GM12878 (cell line): ENCODE measurements at regions not wholly inside any gene's neighbourhood (a gene's known extent, or its start where the extent isn't known, plus 50 kb on each side); places are given as distances from the start of the nearest gene placed in this dataset.

Experiments
- ATAC-seq: fragments of 200-7000 bp; cut with Tn5 transposase; 3 replicates; pipeline ENCODE4 v1.9.1; 2020; ENCODE audit warnings: mild to moderate bottlenecking, moderate library complexity
- BruUV-seq: library from RNA; stranded (reverse); fragments of 400-500 nt; replicated peaks from 2 replicates; lab custom pipeline; 2021; lab: Mats Ljungman, UMichigan
- CTCF ChIA-PET: fragments of 300-600 bp; sonication (Branson Sonifier 250); formaldehyde crosslinking; extraction: SDS; loops from one replicate; lab custom pipeline; 2021; ENCODE audit warnings: inconsistent platforms; lab: Yijun Ruan, JAX
- POLR2A ChIA-PET: fragments of 350-600 bp; formaldehyde crosslinking; extraction: SDS; loops from one replicate; lab custom pipeline; 2021; ENCODE audit warnings: inconsistent platforms; lab: Charles Lee
- RAD21 ChIA-PET: fragments of 300-600 bp; sonication (Branson Sonifier 250); formaldehyde crosslinking; loops from one replicate; lab custom pipeline; 2023; ENCODE audit warnings: antibody characterized with exemption; ENCODE audit not compliant: unreplicated experiment; lab: Charles Lee
- SMC1A ChIA-PET: fragments of 300-600 bp; sonication (Branson Sonifier 250); formaldehyde crosslinking; loops from one replicate; lab custom pipeline; 2023; ENCODE audit not compliant: unreplicated experiment, uncharacterized antibody; lab: Charles Lee
- DNase-seq: peaks from one replicate; pipeline ENCODE4 v3.0.0-alpha.2; 2011; ENCODE audit warnings: low read depth, low spot score
- FAIRE-seq: peaks from 3 replicates; lab custom pipeline; 2011; peaks lifted over from hg19 to GRCh38; lab: Jason Lieb, UNC
- H2AFZ ChIP-seq: 2 replicates; pipeline ENCODE4 v1.6.0; 2011; ENCODE audit warnings: low read depth, low read length, control low read depth; ENCODE audit not compliant: control insufficient read depth
- H3K27ac ChIP-seq: 2 replicates; pipeline ENCODE4 v1.5.1; 2011; ENCODE audit warnings: control low read depth; ENCODE audit not compliant: control insufficient read depth, insufficient read depth
- H3K27me3 ChIP-seq, 2 experiments: replicated peaks in 1 of 2; 2 replicates each; pipeline versions ENCODE4 v1.6.0 to v1.6.1; 2011; ENCODE audit warnings: low read length in 1 of 2; ENCODE audit not compliant: control insufficient read depth in 2 of 2, insufficient read depth in 2 of 2
- H3K36me3 ChIP-seq, 2 experiments: 2 replicates each; pipeline ENCODE4 v1.5.1; 2011; ENCODE audit warnings: low read length in 1 of 2; ENCODE audit not compliant: control insufficient read depth in 2 of 2, insufficient read depth in 2 of 2
- H3K4me1 ChIP-seq: 2 replicates; pipeline ENCODE4 v1.6.1; 2011; ENCODE audit warnings: mild to moderate bottlenecking, low read length, moderate library complexity, mixed read lengths; ENCODE audit not compliant: control insufficient read depth, insufficient read depth
- H3K4me2 ChIP-seq: 2 replicates; pipeline ENCODE4 v1.6.0; 2011; ENCODE audit warnings: control low read depth; ENCODE audit not compliant: control insufficient read depth, insufficient read depth
- H3K4me3 ChIP-seq: fragments of 200-600 bp; sonication (generic); 2 replicates; pipeline ENCODE4 v1.5.1; 2016
- H3K79me2 ChIP-seq: 2 replicates; pipeline ENCODE4 v1.6.0; 2011; ENCODE audit warnings: low read length; ENCODE audit not compliant: control insufficient read depth, insufficient read depth
- H3K9ac ChIP-seq: 2 replicates; pipeline ENCODE4 v1.8.0; 2011; ENCODE audit warnings: low read length, control low read depth, mixed read lengths; ENCODE audit not compliant: control insufficient read depth, insufficient read depth
- H3K9me3 ChIP-seq: replicated peaks from 3 replicates; pipeline ENCODE4 v1.5.1; 2011; ENCODE audit warnings: mild to moderate bottlenecking, low read length; ENCODE audit not compliant: control insufficient read depth, insufficient read depth
- H4K20me1 ChIP-seq: 2 replicates; pipeline ENCODE4 v1.6.0; 2011; ENCODE audit not compliant: control insufficient read depth, insufficient read depth
- BCL11A ChIP-seq: IDR thresholded peaks from 2 replicates; pipeline ENCODE4 v1.6.1; 2011; ENCODE audit warnings: low read depth, low read length
- ETV6 ChIP-seq, 2 experiments: fragments of 450-650 bp in 1 of 2; IDR thresholded peaks in 1 of 2; conservative IDR thresholded peaks in 1 of 2; 2 replicates each; pipeline ENCODE4 v1.6.1; 2014; ENCODE audit warnings: antibody characterized with exemption in 1 of 2, borderline replicate concordance in 1 of 2, low read depth in 1 of 2, mild to moderate bottlenecking in 1 of 2, moderate library complexity in 1 of 2
- HCFC1 ChIP-seq: fragments of 150-350 bp; IDR thresholded peaks from 2 replicates; pipeline ENCODE4 v1.6.1; 2014; ENCODE audit warnings: low read length
- KDM1A ChIP-seq: fragments of 200-600 bp; sonication (generic); IDR thresholded peaks from 2 replicates; pipeline ENCODE4 v1.6.1; 2016; ENCODE audit warnings: borderline replicate concordance
- MEF2B ChIP-seq: fragments of 450-650 bp; IDR thresholded peaks from 2 replicates; pipeline ENCODE4 v1.6.1; 2018; ENCODE audit warnings: mild to moderate bottlenecking, moderate library complexity; ENCODE audit not compliant: partially characterized antibody, poor library complexity, severe bottlenecking
- PAX8 ChIP-seq: fragments of 450-650 bp; IDR thresholded peaks from 2 replicates; pipeline ENCODE4 v1.6.1; 2017; ENCODE audit warnings: mild to moderate bottlenecking, moderate library complexity
- RBBP5 ChIP-seq: fragments of 200-600 bp; sonication (generic); conservative IDR thresholded peaks from 2 replicates; pipeline ENCODE4 v1.6.1; 2016
- RCOR1 ChIP-seq: conservative IDR thresholded peaks from 2 replicates; pipeline ENCODE4 v1.6.1; 2012; ENCODE audit warnings: low read depth, low read length, improper control_type of control experiment
- RELA ChIP-seq: fragments of 450-650 bp; IDR thresholded peaks from 2 replicates; pipeline ENCODE4 v1.8.0; 2014; ENCODE audit warnings: borderline replicate concordance; ENCODE audit not compliant: partially characterized antibody
- RUNX3 ChIP-seq: IDR thresholded peaks from 2 replicates; pipeline ENCODE4 v1.6.1; 2012; ENCODE audit warnings: low read length, inconsistent platforms
- WGBS: methylation state at CpG from one replicate; pipeline ENCODE4 v1.1.6; 2016; ENCODE audit warnings: low lambda C conversion rate; ENCODE audit not compliant: insufficient replicate concordance, insufficient coverage; ENCODE audit errors: missing lambda C conversion rate; 5-methylcytosine and 5-hydroxymethylcytosine counted together
- in situ Hi-C: fragments of 300-500 bp; cut with MboI; formaldehyde crosslinking; loops from 9 replicates; pipeline ENCODE4 v1.14.3; 2018; ENCODE audit warnings: mixed read lengths
- intact Hi-C: fragments of 100-400 bp; cut with micrococcal nuclease; formaldehyde crosslinking; loops from one replicate; pipeline ENCODE4 v1.14.2; 2022; ENCODE audit not compliant: unreplicated experiment
- TF ChIP-seq, protein P1 (sequence below): fragments of 450-650 bp; IDR thresholded peaks from 2 replicates; pipeline ENCODE4 v1.6.1; 2017; ENCODE audit warnings: antibody characterized with exemption, mild to moderate bottlenecking, moderate library complexity
- TF ChIP-seq, protein P2 (sequence below): fragments of 450-650 bp; IDR thresholded peaks from 2 replicates; pipeline ENCODE4 v1.6.1; 2016; ENCODE audit warnings: mild to moderate bottlenecking
- TF ChIP-seq, protein P3 (sequence below): fragments of 450-650 bp; IDR thresholded peaks from 2 replicates; pipeline ENCODE4 v1.6.1; 2016; ENCODE audit warnings: mild to moderate bottlenecking, moderate library complexity, borderline replicate concordance

DNA sequence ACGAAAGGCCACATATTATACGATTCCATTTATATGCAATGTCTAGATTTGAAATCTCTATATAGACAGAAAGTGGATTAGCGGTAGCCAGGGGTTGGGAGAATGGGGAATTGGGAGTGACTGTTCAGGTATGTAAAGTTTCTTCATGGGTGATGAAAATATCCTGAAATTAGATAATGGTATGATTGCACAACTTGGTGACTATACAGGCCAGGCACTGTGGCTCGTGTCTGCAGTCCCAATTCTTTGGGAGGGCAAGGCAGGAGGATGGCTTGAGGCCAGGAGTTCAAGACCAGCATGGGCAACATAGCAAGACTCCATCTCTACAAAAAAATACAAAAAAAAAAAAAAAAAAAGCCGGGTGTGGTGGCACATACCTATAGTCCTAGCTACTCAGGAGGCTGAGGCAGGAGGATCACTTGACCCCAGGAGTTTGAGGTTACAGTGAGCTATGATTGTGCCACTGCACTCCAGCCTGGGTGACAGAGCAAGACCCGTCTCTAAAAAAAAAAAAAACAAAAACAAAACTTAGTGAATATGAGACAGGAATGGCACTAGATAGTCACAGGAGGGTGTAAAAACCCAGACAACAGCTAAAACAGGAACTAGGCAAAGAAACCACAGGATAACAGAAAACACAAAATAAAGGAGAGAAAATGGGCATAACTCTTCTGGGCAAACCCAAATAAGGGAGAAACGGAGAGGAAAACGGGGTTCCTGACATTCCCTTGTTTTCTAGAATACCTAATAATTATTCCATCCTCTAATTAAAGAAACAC is 72.1 kb upstream of the ZNF618 start (continued):
- TF ChIP-seq ETV6 (conservative IDR thresholded peaks at IDR 0.05 in 1 of 2, IDR thresholded peaks at IDR 0.05 in 1 of 2; ENCODE audit: borderline replicate concordance in 1 of 2, low read depth in 1 of 2) (no peak), RBBP5 (no peak)
- TF ChIP-seq, all 136 proteins: peak for 0

DNA sequence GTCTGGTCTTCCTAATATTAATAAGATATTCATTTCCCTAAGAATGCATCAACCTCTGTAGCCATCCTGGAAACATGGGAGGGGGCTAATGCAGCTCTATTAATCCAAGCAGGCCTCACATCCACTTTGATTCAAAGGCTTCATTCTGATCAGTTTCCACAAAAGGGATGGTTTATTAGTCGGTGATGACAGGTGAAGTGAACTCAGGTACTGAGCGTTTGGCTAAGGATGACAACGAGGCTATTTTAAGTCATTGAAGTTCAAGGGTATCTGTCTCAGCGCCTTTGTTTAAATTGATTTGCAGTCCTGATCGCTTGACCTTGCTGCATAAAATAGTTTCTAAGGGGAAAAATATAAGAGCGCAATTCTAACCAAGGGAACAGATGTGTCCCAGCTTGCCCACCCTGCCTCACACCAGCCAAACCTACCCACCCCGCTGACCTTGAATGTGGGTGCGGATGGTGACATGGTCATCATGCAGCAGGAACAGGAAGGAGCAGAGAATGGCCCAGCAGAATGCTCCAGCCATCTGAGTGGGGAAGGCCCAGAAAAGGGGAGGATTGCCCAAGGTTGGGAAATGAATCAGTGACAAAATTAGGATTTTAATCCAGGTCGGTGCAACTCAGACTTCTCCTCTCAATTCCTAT is 70.5 kb upstream of the ZNF618 start:
- Histone ChIP-seq H2AFZ (no peak overlapping the region), H3K4me3 (no peak overlapping the region), H3K36me3 (no peaks in the 10 kb centered on the region), H3K27me3 (no peaks in the 10 kb centered on the region), H3K4me1 (no peaks in the 10 kb centered on the region), H3K9ac (no peak overlapping the region), H3K79me2 (no peaks in the 10 kb centered on the region), H3K9me3 (no peaks in the 10 kb centered on the region), H3K27ac (no peak overlapping the region), H3K4me2 (no peak overlapping the region), H4K20me1 (no peaks in the 10 kb centered on the region)
- SMC1A ChIA-PET: interaction anchor here (1.9 kb wide), 1 partner anchor 10 kb away, joined by 6 read pairs; no protein-coding TSS in a partner anchor
- POLR2A ChIA-PET: no interaction called here
- DNase-seq: no peak
- no peak for ATAC-seq
- no TSS peak for BruUV-seq
- RAD21 ChIA-PET: interaction anchor here (0.5 kb wide), 1 partner anchor 70 kb away, joined by 4 read pairs; no protein-coding TSS in a partner anchor
- intact Hi-C loops: loop anchor here (5.0 kb wide), 2 partner anchors 77 to 157 kb away; no protein-coding TSS in a partner anchor
- no peak for FAIRE-seq
- in situ Hi-C loops: no loop called here
- CTCF ChIA-PET: interaction anchor here (0.7 to 4.0 kb wide), 5 partner anchors 10 to 228 kb away, joined by 3 to 18 read pairs (median 6); no protein-coding TSS in a partner anchor
- 40% methylated on average over 9 of the region's 9 CpGs for WGBS
- TF ChIP-seq, protein P1, sequence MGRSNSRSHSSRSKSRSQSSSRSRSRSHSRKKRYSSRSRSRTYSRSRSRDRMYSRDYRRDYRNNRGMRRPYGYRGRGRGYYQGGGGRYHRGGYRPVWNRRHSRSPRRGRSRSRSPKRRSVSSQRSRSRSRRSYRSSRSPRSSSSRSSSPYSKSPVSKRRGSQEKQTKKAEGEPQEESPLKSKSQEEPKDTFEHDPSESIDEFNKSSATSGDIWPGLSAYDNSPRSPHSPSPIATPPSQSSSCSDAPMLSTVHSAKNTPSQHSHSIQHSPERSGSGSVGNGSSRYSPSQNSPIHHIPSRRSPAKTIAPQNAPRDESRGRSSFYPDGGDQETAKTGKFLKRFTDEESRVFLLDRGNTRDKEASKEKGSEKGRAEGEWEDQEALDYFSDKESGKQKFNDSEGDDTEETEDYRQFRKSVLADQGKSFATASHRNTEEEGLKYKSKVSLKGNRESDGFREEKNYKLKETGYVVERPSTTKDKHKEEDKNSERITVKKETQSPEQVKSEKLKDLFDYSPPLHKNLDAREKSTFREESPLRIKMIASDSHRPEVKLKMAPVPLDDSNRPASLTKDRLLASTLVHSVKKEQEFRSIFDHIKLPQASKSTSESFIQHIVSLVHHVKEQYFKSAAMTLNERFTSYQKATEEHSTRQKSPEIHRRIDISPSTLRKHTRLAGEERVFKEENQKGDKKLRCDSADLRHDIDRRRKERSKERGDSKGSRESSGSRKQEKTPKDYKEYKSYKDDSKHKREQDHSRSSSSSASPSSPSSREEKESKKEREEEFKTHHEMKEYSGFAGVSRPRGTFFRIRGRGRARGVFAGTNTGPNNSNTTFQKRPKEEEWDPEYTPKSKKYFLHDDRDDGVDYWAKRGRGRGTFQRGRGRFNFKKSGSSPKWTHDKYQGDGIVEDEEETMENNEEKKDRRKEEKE: no peak
- TF ChIP-seq RELA (no peak), PAX8 (no peak), KDM1A (no peak), HCFC1 (no peak), MEF2B (no peak), BCL11A (no peak), RUNX3 (no peak), RCOR1 (no peak)
- TF ChIP-seq, protein P2, sequence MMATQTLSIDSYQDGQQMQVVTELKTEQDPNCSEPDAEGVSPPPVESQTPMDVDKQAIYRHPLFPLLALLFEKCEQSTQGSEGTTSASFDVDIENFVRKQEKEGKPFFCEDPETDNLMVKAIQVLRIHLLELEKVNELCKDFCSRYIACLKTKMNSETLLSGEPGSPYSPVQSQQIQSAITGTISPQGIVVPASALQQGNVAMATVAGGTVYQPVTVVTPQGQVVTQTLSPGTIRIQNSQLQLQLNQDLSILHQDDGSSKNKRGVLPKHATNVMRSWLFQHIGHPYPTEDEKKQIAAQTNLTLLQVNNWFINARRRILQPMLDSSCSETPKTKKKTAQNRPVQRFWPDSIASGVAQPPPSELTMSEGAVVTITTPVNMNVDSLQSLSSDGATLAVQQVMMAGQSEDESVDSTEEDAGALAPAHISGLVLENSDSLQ: no peak
- TF ChIP-seq, protein P3, sequence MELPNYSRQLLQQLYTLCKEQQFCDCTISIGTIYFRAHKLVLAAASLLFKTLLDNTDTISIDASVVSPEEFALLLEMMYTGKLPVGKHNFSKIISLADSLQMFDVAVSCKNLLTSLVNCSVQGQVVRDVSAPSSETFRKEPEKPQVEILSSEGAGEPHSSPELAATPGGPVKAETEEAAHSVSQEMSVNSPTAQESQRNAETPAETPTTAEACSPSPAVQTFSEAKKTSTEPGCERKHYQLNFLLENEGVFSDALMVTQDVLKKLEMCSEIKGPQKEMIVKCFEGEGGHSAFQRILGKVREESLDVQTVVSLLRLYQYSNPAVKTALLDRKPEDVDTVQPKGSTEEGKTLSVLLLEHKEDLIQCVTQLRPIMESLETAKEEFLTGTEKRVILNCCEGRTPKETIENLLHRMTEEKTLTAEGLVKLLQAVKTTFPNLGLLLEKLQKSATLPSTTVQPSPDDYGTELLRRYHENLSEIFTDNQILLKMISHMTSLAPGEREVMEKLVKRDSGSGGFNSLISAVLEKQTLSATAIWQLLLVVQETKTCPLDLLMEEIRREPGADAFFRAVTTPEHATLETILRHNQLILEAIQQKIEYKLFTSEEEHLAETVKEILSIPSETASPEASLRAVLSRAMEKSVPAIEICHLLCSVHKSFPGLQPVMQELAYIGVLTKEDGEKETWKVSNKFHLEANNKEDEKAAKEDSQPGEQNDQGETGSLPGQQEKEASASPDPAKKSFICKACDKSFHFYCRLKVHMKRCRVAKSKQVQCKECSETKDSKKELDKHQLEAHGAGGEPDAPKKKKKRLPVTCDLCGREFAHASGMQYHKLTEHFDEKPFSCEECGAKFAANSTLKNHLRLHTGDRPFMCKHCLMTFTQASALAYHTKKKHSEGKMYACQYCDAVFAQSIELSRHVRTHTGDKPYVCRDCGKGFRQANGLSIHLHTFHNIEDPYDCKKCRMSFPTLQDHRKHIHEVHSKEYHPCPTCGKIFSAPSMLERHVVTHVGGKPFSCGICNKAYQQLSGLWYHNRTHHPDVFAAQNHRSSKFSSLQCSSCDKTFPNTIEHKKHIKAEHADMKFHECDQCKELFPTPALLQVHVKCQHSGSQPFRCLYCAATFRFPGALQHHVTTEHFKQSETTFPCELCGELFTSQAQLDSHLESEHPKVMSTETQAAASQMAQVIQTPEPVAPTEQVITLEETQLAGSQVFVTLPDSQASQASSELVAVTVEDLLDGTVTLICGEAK: no peak
